Pancreas (tissue), 10 donors: ENCODE measurements at regions not wholly inside any gene's neighbourhood (a gene's known extent, or its start where the extent isn't known, plus 50 kb on each side); places are given as distances from the start of the nearest gene placed in this dataset.

Source experiments
- ATAC-seq, 4 donors: fragments of 200-7000 bp; cut with Tn5 transposase; one replicate each; pipeline versions ENCODE4 v1.8.0 to v1.9.1; 2020; ENCODE audit warnings: mild to moderate bottlenecking in 4 of 4, moderate library complexity in 4 of 4
- DNase-seq, 6 donors: peaks; one replicate each; pipeline ENCODE4 v3.0.0-alpha.2; 2020
- FAIRE-seq: peaks from 2 replicates; lab custom pipeline; 2012; peaks lifted over from hg19 to GRCh38; lab: Jason Lieb, UNC
- H3K27ac ChIP-seq, 4 donors: fragments of 200-600 bp; sonication (generic); 1 replicate in 3 of 4; 2 replicates in 1 of 4; pipeline versions ENCODE4 v1.5.0 to v1.8.0; 2020
- H3K27me3 ChIP-seq, 4 donors: fragments of 200-600 bp; one replicate each; pipeline ENCODE4 v1.8.0; 2021
- H3K36me3 ChIP-seq, 3 donors: fragments of 200-600 bp; sonication (generic) in 1 of 3; one replicate each; pipeline versions ENCODE4 v1.5.0 to v1.8.0; 2020 to 2021
- H3K4me1 ChIP-seq, 3 donors: fragments of 200-600 bp; one replicate each; pipeline ENCODE4 v1.8.0; 2021
- H3K4me3 ChIP-seq, 4 donors: fragments of 200-600 bp; sonication (generic) in 2 of 4; one replicate each; pipeline versions ENCODE4 v1.5.0 to v1.8.0; 2020 to 2021
- H3K9me3 ChIP-seq, 4 donors: fragments of 200-600 bp; one replicate each; pipeline ENCODE4 v1.8.0; 2021
- WGBS, 2 donors: extraction: QIAGEN DNeasy Blood & Tissue Kit; methylation state at CpG; one replicate each; pipeline ENCODE4 v1.1.7; 2013; 5-methylcytosine and 5-hydroxymethylcytosine counted together
- intact Hi-C, 3 donors: fragments of 100-400 bp; cut with DNase I; formaldehyde crosslinking; loops; one replicate each; pipeline versions ENCODE4 v1.11.1 to v1.14.2; 2022
- TF ChIP-seq, protein P1 (sequence below), 4 donors: fragments of 200-600 bp; sonication (generic) in 3 of 4; IDR thresholded peaks; one replicate each; pipeline versions ENCODE4 v1.5.0 to v1.8.0; 2021; ENCODE audit warnings: antibody characterized with exemption in 4 of 4
- donor health status: healthy with polysubstance abuse.
- donor health status: DM: no; HTN: no; CAD: no; lungs with moderate emphysema.
- donor health status: DM: no; HTN: no; CAD: no.
- donor health status: control.
- donor health status: control.
- donor health status: Bipolar disorder and iron deficiency.
- donor health status: DM: yes; HTN: yes; CAD: no.
- donor health status: DM: no; HTN: no; CAD: no.
- donor health status: DM: no; HTN: no; CAD: no.
- donor health status: DM: yes; HTN: yes; CAD: no.

- intact Hi-C loops, result no loop called here
- no peak for FAIRE-seq
- Histone ChIP-seq H3K4me3 (no peak overlapping the region), H3K9me3 (no peaks in the 10 kb centered on the region), H3K36me3 (no peaks in the 10 kb centered on the region), H3K4me1 (no peaks in the 10 kb centered on the region), H3K27me3 (no peaks in the 10 kb centered on the region), H3K27ac (no peak overlapping the region)
- ATAC-seq, result no peak
- no peak for DNase-seq
- 66% methylated on average over 11 of the region's 11 CpGs for WGBS, 2 donors
- TF ChIP-seq, protein P1, sequence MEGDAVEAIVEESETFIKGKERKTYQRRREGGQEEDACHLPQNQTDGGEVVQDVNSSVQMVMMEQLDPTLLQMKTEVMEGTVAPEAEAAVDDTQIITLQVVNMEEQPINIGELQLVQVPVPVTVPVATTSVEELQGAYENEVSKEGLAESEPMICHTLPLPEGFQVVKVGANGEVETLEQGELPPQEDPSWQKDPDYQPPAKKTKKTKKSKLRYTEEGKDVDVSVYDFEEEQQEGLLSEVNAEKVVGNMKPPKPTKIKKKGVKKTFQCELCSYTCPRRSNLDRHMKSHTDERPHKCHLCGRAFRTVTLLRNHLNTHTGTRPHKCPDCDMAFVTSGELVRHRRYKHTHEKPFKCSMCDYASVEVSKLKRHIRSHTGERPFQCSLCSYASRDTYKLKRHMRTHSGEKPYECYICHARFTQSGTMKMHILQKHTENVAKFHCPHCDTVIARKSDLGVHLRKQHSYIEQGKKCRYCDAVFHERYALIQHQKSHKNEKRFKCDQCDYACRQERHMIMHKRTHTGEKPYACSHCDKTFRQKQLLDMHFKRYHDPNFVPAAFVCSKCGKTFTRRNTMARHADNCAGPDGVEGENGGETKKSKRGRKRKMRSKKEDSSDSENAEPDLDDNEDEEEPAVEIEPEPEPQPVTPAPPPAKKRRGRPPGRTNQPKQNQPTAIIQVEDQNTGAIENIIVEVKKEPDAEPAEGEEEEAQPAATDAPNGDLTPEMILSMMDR (IDR thresholded peaks at IDR 0.05), result no peak
Observed at GRCh38 chr18:78587096-78587495, 392.5 kb upstream of the SALL3 start.

DNA sequence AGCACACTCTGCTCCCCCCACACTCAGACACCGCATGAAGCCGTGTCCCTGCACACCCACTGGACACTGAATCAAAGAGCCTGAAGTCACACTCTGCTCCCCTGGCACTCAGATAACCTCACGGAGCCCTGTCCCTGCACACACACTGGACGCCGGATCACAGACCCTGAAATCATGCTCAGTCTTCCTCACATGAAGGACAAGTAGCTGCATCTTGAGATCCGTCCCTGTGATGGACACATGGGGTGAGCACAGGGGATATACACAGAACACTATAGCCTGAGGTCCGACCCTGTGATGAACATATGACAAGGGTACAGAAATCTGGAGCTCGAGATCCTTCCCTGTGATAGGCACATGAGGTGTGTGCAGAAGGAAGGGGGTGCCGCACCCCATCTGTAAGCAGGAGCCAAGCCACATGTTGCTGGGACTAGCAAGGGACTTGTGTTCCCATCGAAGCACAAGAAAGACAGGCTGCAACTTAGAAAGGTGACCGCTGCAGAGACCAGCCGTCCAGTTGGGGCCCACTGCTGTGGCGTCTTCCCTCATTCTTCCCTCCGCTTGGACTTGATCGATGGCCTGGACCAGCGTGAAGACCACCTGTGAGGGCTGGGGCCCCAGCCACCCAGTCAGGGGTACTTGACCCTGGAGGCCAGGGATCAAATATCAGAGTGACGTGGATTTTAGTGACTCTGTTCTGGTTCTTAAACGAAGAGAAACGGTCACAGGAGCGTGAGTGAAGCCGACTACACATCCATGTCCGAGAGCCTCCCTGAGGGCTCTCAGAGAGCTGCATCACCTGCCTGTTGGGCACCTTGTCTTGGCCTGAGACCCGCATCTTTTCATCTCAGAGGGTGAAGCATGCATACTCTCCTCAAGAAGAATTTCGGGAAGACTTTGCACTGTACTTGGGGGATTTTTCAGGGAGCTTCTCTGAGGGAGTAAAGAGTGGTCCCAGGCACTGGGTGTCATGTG, 391.7 kb upstream of the SALL3 start:
- H3K36me3 ChIP-seq, result no peaks in the 10 kb centered on the region
- TF ChIP-seq, protein P1 (IDR thresholded peaks at IDR 0.05), result no peak
- no peak for ATAC-seq
- peaks cover 0 to 2% (median 0%) of the 10 kb centered on the region in 4 donors for H3K27me3 ChIP-seq
- no peak overlapping the region for H3K4me3 ChIP-seq
- 66 to 72% methylated on average over 24 of the region's 24 CpGs for WGBS, 2 donors
- H3K9me3 ChIP-seq, result no peaks in the 10 kb centered on the region
- intact Hi-C loops, result no loop called here
- no peak for DNase-seq
- H3K27ac ChIP-seq, result no peak overlapping the region
- no peak for FAIRE-seq
- H3K4me1 ChIP-seq, result no peaks in the 10 kb centered on the region

DNA sequence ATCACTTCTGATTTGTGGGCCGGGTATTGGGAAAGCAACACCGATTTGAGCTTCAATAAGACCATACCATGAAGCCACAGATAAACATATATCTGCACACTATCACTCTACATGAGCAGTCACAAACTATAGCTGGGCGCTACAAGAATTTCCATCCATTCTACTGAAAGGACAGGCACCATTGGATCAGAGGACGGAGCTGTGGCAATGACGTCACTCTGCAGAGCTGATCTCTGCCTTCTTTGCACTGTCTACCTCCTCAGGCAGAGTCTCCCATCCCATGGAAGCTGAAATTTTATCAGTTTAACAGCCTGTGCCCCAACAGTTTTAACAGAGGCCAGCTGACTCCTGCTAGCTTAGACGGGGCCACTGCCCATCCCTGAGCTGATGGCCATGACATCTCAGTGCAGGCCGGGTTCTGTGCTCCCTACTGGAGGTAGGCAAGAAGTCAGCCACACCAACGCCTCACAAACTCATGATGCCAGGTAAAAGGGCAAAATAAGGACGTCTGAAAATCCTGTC, 389.6 kb upstream of the SALL3 start:
- FAIRE-seq (no peak), ATAC-seq (no peak), DNase-seq (no peak)
- no peaks in the 10 kb centered on the region for H3K9me3 ChIP-seq
- 53 to 65% methylated on average over 9 of the region's 9 CpGs for WGBS, 2 donors
- H3K4me1 ChIP-seq, result no peaks in the 10 kb centered on the region
- H3K36me3 ChIP-seq, result no peaks in the 10 kb centered on the region
- H3K27me3 ChIP-seq, result peaks cover 0 to 2% (median 0%) of the 10 kb centered on the region in 4 donors
- no peak overlapping the region for H3K4me3 ChIP-seq
- TF ChIP-seq, protein P1 (IDR thresholded peaks at IDR 0.05), result no peak
- intact Hi-C loops, result no loop called here
- H3K27ac ChIP-seq, result no peak overlapping the region

DNA sequence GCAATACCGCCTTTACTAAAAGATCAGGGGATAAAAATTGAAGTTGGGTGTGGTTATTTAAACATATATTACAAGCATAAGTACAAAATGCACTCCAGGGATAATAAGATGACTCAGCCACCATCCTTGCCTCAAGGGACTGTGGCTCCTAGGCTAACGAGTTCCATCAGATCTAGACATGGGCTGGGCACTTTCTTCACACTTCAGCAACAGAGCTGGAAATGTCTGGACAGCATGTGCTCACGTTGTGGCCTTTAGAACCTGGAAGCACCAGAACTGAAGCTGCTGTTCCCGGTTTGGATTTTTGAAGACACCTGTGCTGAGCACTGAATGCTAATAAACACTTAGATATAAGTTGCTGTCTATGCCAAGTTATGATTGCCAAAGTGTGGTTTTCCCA, 384.2 kb upstream of the SALL3 start:
- ATAC-seq (no peak), DNase-seq (no peak), FAIRE-seq (no peak)
- Histone ChIP-seq H3K36me3 (no peaks in the 10 kb centered on the region), H3K27ac (no peak overlapping the region), H3K4me1 (no peaks in the 10 kb centered on the region), H3K4me3 (no peak overlapping the region), H3K9me3 (no peaks in the 10 kb centered on the region), H3K27me3 (peaks cover 0 to 2% (median 0%) of the 10 kb centered on the region in 4 donors)
- intact Hi-C loops, result no loop called here
- TF ChIP-seq, protein P1 (IDR thresholded peaks at IDR 0.05), result no peak
- WGBS, 2 donors, result 52 to 61% methylated on average over 4 of the region's 4 CpGs
